HCEC 1CT (cell line): ENCODE measurements at regions not wholly inside any gene's neighbourhood (a gene's known extent, or its start where the extent isn't known, plus 50 kb on each side); places are given as distances from the start of the nearest gene placed in this dataset.
"Not testable (repeated sequence)": the region's sequence is repeated elsewhere in the genome, so short reads cannot be mapped to it uniquely, and the experiment has no call there.

Experiments used
- DNase-seq: peaks from one replicate; pipeline ENCODE4 v3.0.0-alpha.2; 2017

DNA sequence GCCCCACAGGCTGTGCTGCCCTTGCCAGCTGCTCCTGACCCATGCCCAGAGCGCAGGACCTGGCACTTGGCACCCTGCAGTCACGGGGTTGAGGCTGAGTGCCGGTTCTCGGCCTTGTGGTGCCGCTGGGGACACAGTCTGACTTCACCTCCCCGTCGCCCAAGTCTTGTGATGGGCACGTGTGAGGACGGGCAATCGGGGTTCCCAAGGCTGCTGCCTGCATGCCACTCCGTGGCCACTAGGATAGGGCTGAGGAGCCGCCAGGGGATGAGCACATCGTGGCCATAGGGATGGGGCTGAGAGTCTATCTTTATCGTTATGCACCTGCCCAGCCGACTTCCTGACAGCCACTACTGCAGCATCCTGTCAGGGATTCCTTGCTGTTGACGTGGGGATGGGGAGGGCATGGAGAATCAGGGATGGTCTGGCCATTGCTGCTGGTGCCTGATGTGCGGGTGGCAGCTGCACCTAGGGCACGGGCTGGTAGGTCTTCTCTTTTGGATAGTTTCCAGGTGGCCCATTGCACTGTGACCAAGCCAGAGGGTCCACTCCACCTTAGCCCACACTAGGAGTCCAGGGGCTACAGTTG is 243.5 kb downstream of the FOXD4L6 start:
- not testable (repeated sequence) for DNase-seq

DNA sequence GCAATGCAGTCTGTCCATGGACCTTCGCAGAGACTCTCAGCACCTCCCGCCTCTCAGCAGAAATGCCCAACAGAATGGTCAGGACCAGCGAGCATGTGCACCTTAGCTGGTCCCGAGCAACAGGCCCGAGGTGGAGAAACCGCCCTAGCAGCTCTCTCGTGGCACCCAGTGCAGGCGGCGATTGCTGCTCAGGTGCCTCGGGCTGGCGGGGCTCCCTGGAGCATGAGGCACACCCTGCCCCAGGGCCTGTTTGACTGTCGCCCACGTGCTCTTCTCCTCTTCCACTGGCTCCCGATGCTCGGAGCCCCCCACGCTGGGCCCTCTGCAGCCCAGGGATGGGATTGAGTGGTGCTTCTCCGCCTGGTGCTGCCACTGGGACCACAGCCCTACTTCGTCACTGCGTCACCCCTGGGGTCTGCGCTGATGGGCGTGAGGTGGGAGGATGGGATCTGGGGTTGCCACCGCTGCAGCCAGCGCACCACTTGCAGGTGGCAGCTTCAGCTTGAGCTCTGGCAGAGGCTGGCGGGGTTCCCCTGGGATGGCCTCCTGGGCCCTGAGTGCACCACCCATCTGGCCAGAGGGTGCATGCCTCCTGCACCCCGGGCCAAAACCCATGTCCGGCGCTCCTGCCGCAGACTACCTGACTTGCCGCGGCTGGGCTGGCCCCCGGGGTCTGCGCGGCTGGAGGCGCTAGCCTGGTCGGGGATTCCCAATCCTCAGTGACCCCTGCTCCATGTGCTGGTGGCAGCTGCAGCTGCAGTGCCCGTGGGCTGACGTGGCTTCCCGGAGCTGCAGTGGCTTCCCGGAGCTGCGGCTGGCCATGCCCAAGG is 244.2 kb downstream of the FOXD4L6 start:
- DNase-seq = no peak

GRCh38 chr9:40883423-40884071 is 244.9 kb downstream of the FOXD4L6 start:
- DNase-seq = not testable (repeated sequence)

DNA sequence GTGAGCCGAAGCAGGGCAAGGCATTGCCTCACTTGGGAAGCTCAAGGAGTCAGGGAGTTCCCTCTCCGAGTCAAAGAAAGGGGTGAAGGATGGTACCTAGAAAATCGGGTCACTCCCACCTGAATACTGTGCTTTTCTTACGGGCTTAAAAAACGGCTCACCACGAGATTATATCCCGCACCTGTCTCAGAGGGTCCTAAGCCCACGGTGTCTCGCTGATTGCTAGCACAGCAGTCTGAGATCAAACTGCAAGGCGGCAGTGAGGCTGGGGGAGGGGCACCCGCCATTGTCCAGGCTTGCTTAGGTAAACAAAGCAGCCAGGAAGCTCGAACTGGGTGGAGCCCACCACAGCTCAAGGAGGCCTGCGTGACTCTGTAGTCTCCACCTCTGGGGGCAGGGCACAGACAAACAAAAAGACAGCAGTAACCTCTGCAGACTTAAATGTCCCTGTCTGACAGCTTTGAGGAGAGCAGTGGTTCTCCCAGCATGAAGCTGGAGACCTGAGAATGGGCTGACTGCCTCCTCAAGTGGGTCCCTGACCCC is 254.7 kb downstream of the FOXD4L6 start:
- DNase-seq = not testable (repeated sequence)

- not testable (repeated sequence) for DNase-seq
These were observed 260.0 kb downstream of the FOXD4L6 start for GRCh38 chr9:40868437-40868836.
